ENCODE measurements at regions not wholly inside any gene's neighbourhood (a gene's known extent, or its start where the extent isn't known, plus 50 kb on each side); places are given as distances from the start of the nearest gene placed in this dataset.

- Histone ChIP-seq H3K27me3 (ENCODE audit: control insufficient read depth, low read length) (0 out of 2 replicates have a peak, but pooled peaks cover 3% of the 10 kb centered on the region), H3K9me3 (ENCODE audit: control insufficient read depth, insufficient read depth, low read length) (no peaks in the 10 kb centered on the region), H3K4me1 (ENCODE audit: control insufficient read depth, low read length) (no peaks in the 10 kb centered on the region), H3K4me2 (ENCODE audit: low read length) (no peak overlapping the region), H3F3A (ENCODE audit: control insufficient read depth, insufficient read depth) (no peaks in the 10 kb centered on the region), H3K4me3 (ENCODE audit: low read length) (no peak overlapping the region), H3K79me2 (ENCODE audit: control insufficient read depth, low read length) (no peaks in the 10 kb centered on the region), H3K27ac (ENCODE audit: low read depth, low read length) (no peak overlapping the region), H4K20me1 (ENCODE audit: control insufficient read depth, insufficient read depth, low read depth, low read length) (no peaks in the 10 kb centered on the region), H3K36me3 (ENCODE audit: control insufficient read depth, low read length) (no peaks in the 10 kb centered on the region), H3K9me2 (replicated peaks; ENCODE audit: control insufficient read depth, low read length) (no peaks in the 10 kb centered on the region)
- TF ChIP-seq, protein P1, sequence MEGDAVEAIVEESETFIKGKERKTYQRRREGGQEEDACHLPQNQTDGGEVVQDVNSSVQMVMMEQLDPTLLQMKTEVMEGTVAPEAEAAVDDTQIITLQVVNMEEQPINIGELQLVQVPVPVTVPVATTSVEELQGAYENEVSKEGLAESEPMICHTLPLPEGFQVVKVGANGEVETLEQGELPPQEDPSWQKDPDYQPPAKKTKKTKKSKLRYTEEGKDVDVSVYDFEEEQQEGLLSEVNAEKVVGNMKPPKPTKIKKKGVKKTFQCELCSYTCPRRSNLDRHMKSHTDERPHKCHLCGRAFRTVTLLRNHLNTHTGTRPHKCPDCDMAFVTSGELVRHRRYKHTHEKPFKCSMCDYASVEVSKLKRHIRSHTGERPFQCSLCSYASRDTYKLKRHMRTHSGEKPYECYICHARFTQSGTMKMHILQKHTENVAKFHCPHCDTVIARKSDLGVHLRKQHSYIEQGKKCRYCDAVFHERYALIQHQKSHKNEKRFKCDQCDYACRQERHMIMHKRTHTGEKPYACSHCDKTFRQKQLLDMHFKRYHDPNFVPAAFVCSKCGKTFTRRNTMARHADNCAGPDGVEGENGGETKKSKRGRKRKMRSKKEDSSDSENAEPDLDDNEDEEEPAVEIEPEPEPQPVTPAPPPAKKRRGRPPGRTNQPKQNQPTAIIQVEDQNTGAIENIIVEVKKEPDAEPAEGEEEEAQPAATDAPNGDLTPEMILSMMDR (IDR thresholded peaks at IDR 0.05; ENCODE audit: low read depth, low read length, poor library complexity, severe bottlenecking), result no peak
- no peak for TF ChIP-seq EZH2phosphoT487 (IDR thresholded peaks at IDR 0.05; ENCODE audit: borderline replicate concordance, low read length)
Observed at GRCh38 chr7:112635742-112636141, 154.5 kb downstream of the TMEM168 start.

DNA sequence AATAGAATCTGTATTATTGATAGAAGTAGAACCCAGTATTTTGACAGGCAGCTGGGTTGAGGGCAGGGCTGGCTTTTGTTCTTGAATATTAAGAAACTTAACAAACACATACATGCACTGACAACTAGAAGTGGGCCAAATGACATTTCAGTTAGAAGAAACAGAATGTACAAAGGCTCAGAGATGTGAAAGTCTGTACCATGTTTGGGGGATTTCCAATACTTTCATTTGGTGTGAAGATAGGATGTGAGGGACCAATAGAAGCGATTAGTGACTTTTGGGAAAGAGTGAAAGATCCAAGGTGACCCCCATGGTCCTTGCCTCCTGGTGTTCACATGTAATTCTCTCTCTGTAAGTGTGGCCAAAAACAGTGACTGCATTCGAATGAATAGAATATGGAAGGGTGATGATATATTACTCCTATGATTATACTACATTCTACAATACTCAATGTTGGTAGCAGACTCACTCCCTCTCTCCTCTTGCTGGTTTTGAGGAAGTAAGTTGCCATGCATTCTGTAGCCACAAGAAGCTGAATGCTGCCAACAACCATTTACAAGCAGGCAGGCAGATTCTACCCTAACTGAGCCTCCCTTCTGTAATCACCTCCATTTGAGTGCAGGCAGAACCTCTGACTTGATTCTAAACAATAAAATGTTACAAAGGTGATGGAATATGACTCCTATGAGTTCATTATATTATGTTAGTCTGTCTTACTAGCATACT lies 151.4 kb downstream of the TMEM168 start:
- H4K20me1 ChIP-seq (ENCODE audit: control insufficient read depth, insufficient read depth, low read depth, low read length), result no peaks in the 10 kb centered on the region
- no peak overlapping the region for H3K27ac ChIP-seq (ENCODE audit: low read depth, low read length)
- no peak overlapping the region for H3K4me3 ChIP-seq (ENCODE audit: low read length)
- H3F3A ChIP-seq (ENCODE audit: control insufficient read depth, insufficient read depth), result no peaks in the 10 kb centered on the region
- no peak overlapping the region for H3K4me2 ChIP-seq (ENCODE audit: low read length)
- H3K9me2 ChIP-seq (replicated peaks; ENCODE audit: control insufficient read depth, low read length), result no peaks in the 10 kb centered on the region
- no peaks in the 10 kb centered on the region for H3K79me2 ChIP-seq (ENCODE audit: control insufficient read depth, low read length)
- no peaks in the 10 kb centered on the region for H3K27me3 ChIP-seq (ENCODE audit: control insufficient read depth, low read length)
- TF ChIP-seq, protein P1 (IDR thresholded peaks at IDR 0.05; ENCODE audit: low read depth, low read length, poor library complexity, severe bottlenecking), result no peak
- TF ChIP-seq EZH2phosphoT487 (IDR thresholded peaks at IDR 0.05; ENCODE audit: borderline replicate concordance, low read length), result no peak
- H3K9me3 ChIP-seq (ENCODE audit: control insufficient read depth, insufficient read depth, low read length), result no peaks in the 10 kb centered on the region
- no peaks in the 10 kb centered on the region for H3K36me3 ChIP-seq (ENCODE audit: control insufficient read depth, low read length)
- H3K4me1 ChIP-seq (ENCODE audit: control insufficient read depth, low read length), result no peaks in the 10 kb centered on the region

DNA sequence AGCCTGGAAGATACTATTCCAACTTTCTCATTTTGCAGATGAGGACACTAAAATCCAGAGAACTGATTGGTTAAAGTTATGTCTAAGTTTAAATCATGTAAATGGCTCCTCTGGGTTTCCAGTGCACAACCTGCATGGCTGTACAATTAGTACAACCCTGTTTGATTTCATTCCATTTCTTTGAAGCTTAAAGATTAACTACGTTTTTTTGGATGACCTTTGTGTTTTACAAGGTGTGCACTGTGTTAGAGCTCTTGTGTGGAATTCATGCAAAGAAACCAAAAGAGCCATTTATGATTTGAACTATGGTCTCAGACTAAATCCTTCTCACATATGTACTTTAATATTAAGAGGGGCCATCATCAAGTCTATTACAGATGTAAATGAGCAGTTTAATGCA lies 149.5 kb downstream of the TMEM168 start:
- H3K9me2 ChIP-seq (replicated peaks; ENCODE audit: control insufficient read depth, low read length), result no peaks in the 10 kb centered on the region
- H3K27ac ChIP-seq (ENCODE audit: low read depth, low read length), result no peak overlapping the region
- H3F3A ChIP-seq (ENCODE audit: control insufficient read depth, insufficient read depth), result no peaks in the 10 kb centered on the region
- no peaks in the 10 kb centered on the region for H3K4me1 ChIP-seq (ENCODE audit: control insufficient read depth, low read length)
- H3K79me2 ChIP-seq (ENCODE audit: control insufficient read depth, low read length), result no peaks in the 10 kb centered on the region
- TF ChIP-seq, protein P1 (IDR thresholded peaks at IDR 0.05; ENCODE audit: low read depth, low read length, poor library complexity, severe bottlenecking), result no peak
- TF ChIP-seq EZH2phosphoT487 (IDR thresholded peaks at IDR 0.05; ENCODE audit: borderline replicate concordance, low read length), result no peak
- H3K36me3 ChIP-seq (ENCODE audit: control insufficient read depth, low read length), result no peaks in the 10 kb centered on the region
- no peaks in the 10 kb centered on the region for H3K27me3 ChIP-seq (ENCODE audit: control insufficient read depth, low read length)
- H3K4me3 ChIP-seq (ENCODE audit: low read length), result no peak overlapping the region
- H3K4me2 ChIP-seq (ENCODE audit: low read length), result no peak overlapping the region
- no peaks in the 10 kb centered on the region for H4K20me1 ChIP-seq (ENCODE audit: control insufficient read depth, insufficient read depth, low read depth, low read length)
- no peaks in the 10 kb centered on the region for H3K9me3 ChIP-seq (ENCODE audit: control insufficient read depth, insufficient read depth, low read length)
